Upper lobe of left lung (tissue), 6 donors: ENCODE measurements at regions not wholly inside any gene's neighbourhood (a gene's known extent, or its start where the extent isn't known, plus 50 kb on each side); places are given as distances from the start of the nearest gene placed in this dataset.

ENCODE experiments used
- ATAC-seq, 2 donors: fragments of 200-7000 bp; cut with Tn5 transposase; one replicate each; pipeline ENCODE4 v1.9.1; 2022; ENCODE audit warnings: mild to moderate bottlenecking in 2 of 2, moderate library complexity in 2 of 2; ENCODE audit not compliant: low FRiP score in 2 of 2
- DNase-seq, 2 donors: peaks; one replicate each; pipeline ENCODE4 v3.0.0-alpha.2; 2019 to 2020
- H3K27ac ChIP-seq, 4 donors: fragments of 200-600 bp; sonication (generic); one replicate each; pipeline ENCODE4 v1.5.1; 2016 to 2019
- H3K27me3 ChIP-seq, 4 donors: fragments of 200-600 bp; sonication (generic); one replicate each; pipeline ENCODE4 v1.5.1; 2017 to 2019
- H3K36me3 ChIP-seq, 4 donors: fragments of 200-600 bp; sonication (generic); one replicate each; pipeline ENCODE4 v1.5.1; 2016 to 2019
- H3K4me1 ChIP-seq, 4 donors: fragments of 200-600 bp; sonication (generic); one replicate each; pipeline ENCODE4 v1.5.1; 2018 to 2019
- H3K4me3 ChIP-seq, 4 donors: fragments of 200-600 bp; sonication (generic); one replicate each; pipeline ENCODE4 v1.5.1; 2017 to 2019; ENCODE audit warnings: mild to moderate bottlenecking in 2 of 4, moderate library complexity in 1 of 4
- H3K9me3 ChIP-seq, 4 donors: fragments of 200-600 bp; sonication (generic); one replicate each; pipeline ENCODE4 v1.5.1; 2018 to 2019
- EP300 ChIP-seq, 4 donors: sonication (generic); formaldehyde crosslinking; IDR thresholded peaks; one replicate each; pipeline ENCODE4 v1.5.1; 2017; ENCODE audit warnings: antibody characterized with exemption in 4 of 4, control low read depth in 2 of 4
- POLR2A ChIP-seq, 4 donors: fragments of 450-650 bp; IDR thresholded peaks; one replicate each; pipeline ENCODE4 v1.5.1; 2016 to 2017; ENCODE audit warnings: antibody characterized with exemption in 4 of 4, mild to moderate bottlenecking in 2 of 4
- POLR2AphosphoS5 ChIP-seq, 2 donors: sonication (generic); formaldehyde crosslinking; IDR thresholded peaks; one replicate each; pipeline ENCODE4 v1.5.1; 2017; ENCODE audit warnings: antibody characterized with exemption in 2 of 2
- WGBS, 2 donors: methylation state at CpG; one replicate each; pipeline ENCODE4 v1.1.5; 2017 to 2018; 5-methylcytosine and 5-hydroxymethylcytosine counted together
- TF ChIP-seq, protein P1 (sequence below), 6 experiments: fragments of 450-650 bp in 4 of 6; fragments of 200-600 bp in 2 of 6; sonication (generic) in 2 of 6; IDR thresholded peaks; one replicate each; pipeline ENCODE4 v1.5.1; 2016 to 2019; ENCODE audit warnings: antibody characterized with exemption in 6 of 6
- donor health status: DM: no; HTN: no; CAD: no; lungs with moderate emphysema.
- donor health status: DM: no; HTN: yes; CAD: no; lungs with severe emphysema.

DNA sequence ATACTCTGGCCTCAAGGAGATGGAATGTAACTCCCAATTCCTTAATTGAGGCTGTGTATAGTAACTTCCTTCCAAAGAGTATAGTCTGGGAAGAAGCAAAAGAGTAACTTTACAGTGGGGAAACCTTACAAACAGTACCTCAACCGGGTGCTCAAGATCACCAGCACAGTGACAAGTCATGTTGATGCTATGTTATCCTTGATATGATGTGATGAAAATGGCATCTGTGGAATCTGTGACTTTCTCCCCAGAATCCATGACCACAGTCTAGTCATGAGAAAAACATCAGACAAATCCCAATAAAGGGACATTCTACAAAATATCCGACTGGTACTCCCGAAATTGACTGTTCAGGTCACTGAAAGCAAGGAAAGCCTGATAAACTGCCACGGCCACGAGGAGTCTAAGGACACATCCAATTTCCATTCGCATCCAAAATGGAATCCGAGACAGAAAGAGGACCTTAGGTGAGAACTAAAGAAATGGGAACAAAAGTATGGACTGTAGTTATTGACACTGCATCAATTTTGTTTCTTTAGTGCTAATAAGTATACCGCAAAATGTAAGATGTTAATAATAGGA is 97.3 kb upstream of the FRMD6 start:
- H3K4me3 ChIP-seq: no peak overlapping the region
- H3K27me3 ChIP-seq: no peaks in the 10 kb centered on the region
- no peak for TF ChIP-seq POLR2AphosphoS5 (IDR thresholded peaks at IDR 0.05)
- no peak for TF ChIP-seq POLR2A (IDR thresholded peaks at IDR 0.05)
- TF ChIP-seq, protein P1, sequence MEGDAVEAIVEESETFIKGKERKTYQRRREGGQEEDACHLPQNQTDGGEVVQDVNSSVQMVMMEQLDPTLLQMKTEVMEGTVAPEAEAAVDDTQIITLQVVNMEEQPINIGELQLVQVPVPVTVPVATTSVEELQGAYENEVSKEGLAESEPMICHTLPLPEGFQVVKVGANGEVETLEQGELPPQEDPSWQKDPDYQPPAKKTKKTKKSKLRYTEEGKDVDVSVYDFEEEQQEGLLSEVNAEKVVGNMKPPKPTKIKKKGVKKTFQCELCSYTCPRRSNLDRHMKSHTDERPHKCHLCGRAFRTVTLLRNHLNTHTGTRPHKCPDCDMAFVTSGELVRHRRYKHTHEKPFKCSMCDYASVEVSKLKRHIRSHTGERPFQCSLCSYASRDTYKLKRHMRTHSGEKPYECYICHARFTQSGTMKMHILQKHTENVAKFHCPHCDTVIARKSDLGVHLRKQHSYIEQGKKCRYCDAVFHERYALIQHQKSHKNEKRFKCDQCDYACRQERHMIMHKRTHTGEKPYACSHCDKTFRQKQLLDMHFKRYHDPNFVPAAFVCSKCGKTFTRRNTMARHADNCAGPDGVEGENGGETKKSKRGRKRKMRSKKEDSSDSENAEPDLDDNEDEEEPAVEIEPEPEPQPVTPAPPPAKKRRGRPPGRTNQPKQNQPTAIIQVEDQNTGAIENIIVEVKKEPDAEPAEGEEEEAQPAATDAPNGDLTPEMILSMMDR (IDR thresholded peaks at IDR 0.05): no peak
- TF ChIP-seq EP300 (IDR thresholded peaks at IDR 0.05): no peak
- no peaks in the 10 kb centered on the region for H3K9me3 ChIP-seq
- no peaks in the 10 kb centered on the region for H3K4me1 ChIP-seq
- DNase-seq: no peak
- no peak for ATAC-seq
- no peak overlapping the region for H3K27ac ChIP-seq
- H3K36me3 ChIP-seq: no peaks in the 10 kb centered on the region
- WGBS, 2 donors: 88 to 89% methylated on average over 8 of the region's 8 CpGs

DNA sequence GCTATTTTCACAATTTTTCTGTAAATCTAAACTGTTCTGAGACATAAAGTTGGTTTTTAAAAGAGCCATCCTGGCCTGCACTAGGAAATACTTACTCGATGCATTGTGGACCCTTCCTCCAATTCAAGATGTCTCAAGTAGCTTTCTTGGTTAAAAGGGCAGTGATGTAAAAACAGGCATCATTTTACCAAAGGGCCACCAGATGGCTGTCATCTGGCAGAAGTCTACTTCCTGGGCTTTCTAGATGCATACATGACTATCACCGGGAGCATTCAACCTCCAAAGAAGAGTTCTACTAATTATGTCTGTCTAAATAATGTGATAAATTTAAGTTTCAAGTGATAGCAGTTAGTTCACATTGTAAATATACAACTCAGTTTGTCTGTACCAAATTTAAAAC is 96.8 kb upstream of the FRMD6 start:
- DNase-seq: no peak
- Histone ChIP-seq H3K4me3 (no peak overlapping the region), H3K27ac (no peak overlapping the region), H3K27me3 (no peaks in the 10 kb centered on the region), H3K36me3 (no peaks in the 10 kb centered on the region), H3K4me1 (no peaks in the 10 kb centered on the region), H3K9me3 (no peaks in the 10 kb centered on the region)
- WGBS, 2 donors: 73 to 87% methylated on average over 2 of the region's 2 CpGs
- no peak for ATAC-seq
- TF ChIP-seq, protein P1 (IDR thresholded peaks at IDR 0.05): no peak
- TF ChIP-seq POLR2A (IDR thresholded peaks at IDR 0.05) (no peak), EP300 (IDR thresholded peaks at IDR 0.05) (no peak), POLR2AphosphoS5 (IDR thresholded peaks at IDR 0.05) (no peak)

DNA sequence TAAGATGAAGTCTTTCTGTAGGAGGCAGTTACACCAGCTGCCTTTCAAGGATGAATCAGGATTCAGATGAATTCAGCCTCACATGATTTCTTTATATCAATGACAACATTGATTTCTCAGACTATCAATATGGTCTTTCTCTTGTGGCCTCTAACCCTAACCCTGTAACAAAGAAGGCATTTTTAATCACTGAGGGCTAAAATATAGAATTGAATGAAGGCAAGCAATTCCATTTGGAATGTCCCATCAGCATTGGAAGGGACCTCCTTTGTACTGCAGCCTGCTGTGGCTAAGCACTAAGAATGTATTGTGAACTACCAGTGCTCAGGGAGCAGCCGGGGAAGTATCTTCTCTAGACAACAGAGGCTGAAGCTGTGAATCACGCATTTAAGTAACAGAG is 90.6 kb upstream of the FRMD6 start:
- 93 to 98% methylated on average over 2 of the region's 2 CpGs for WGBS, 2 donors
- TF ChIP-seq EP300 (IDR thresholded peaks at IDR 0.05) (no peak), POLR2A (IDR thresholded peaks at IDR 0.05) (no peak)
- peaks cover 0 to 4% (median 0%) of the 10 kb centered on the region in 4 donors for H3K4me1 ChIP-seq
- H3K9me3 ChIP-seq: no peaks in the 10 kb centered on the region
- H3K27me3 ChIP-seq: no peaks in the 10 kb centered on the region
- ATAC-seq: no peak
- DNase-seq: no peak
- H3K27ac ChIP-seq: no peak overlapping the region
- no peaks in the 10 kb centered on the region for H3K36me3 ChIP-seq
- no peak overlapping the region for H3K4me3 ChIP-seq

DNA sequence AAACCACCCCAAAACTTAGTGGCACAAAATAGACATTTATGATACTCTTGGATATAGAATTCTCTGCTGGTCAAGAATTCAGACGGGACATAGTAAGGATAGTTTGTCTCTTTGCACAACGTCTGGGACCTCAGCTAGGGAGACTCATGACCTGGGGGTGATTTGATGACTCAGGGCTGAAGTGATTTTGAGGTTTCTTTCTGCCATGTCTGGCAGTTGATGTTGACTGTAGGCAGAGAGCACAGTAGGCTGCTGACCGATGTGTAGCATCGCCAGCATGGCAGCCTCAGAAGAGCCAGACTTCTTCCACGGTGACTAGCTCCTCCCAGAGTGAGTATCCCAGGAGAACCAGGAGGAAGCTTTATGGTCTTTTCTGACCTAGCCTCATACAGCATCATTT is 88.9 kb upstream of the FRMD6 start:
- Histone ChIP-seq H3K36me3 (no peaks in the 10 kb centered on the region), H3K4me1 (peaks cover 0 to 4% (median 0%) of the 10 kb centered on the region in 4 donors), H3K27me3 (no peaks in the 10 kb centered on the region), H3K9me3 (no peaks in the 10 kb centered on the region), H3K4me3 (no peak overlapping the region), H3K27ac (no peak overlapping the region)
- WGBS, 2 donors: 90 to 91% methylated on average over 3 to 5 of the region's 5 CpGs
- DNase-seq (no peak), ATAC-seq (no peak)
- TF ChIP-seq EP300 (IDR thresholded peaks at IDR 0.05) (no peak), POLR2A (IDR thresholded peaks at IDR 0.05) (no peak), POLR2AphosphoS5 (IDR thresholded peaks at IDR 0.05) (no peak)
- TF ChIP-seq, protein P1 (IDR thresholded peaks at IDR 0.05): no peak

DNA sequence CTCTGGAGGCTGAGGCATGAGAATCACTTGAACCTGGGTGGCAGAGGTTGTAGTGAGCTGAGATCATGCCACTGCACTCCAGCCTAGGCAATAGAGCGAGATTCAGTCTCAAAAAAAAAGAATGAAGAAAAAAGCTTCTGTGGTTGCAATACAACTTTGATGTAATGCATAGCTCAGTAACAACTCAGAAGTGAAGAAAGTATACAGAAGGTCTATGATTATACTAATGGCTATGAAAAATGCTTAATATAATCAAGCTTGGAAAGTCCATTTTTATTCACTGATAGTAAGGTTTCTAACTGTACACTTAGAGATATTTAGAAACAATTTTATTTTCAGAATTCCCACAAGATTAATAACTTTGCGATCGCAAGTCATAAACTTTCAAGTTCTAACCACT is 88.2 kb upstream of the FRMD6 start:
- ATAC-seq (no peak), DNase-seq (no peak)
- H3K4me3 ChIP-seq: no peak overlapping the region
- TF ChIP-seq POLR2A (IDR thresholded peaks at IDR 0.05) (no peak), POLR2AphosphoS5 (IDR thresholded peaks at IDR 0.05) (no peak), EP300 (IDR thresholded peaks at IDR 0.05) (no peak)
- TF ChIP-seq, protein P1 (IDR thresholded peaks at IDR 0.05): no peak
- no peaks in the 10 kb centered on the region for H3K27me3 ChIP-seq
- no peak overlapping the region for H3K27ac ChIP-seq
- no peaks in the 10 kb centered on the region for H3K9me3 ChIP-seq
- 91 to 92% methylated on average over 3 of the region's 3 CpGs for WGBS, 2 donors
- H3K4me1 ChIP-seq: peaks cover 0 to 4% (median 0%) of the 10 kb centered on the region in 4 donors
- H3K36me3 ChIP-seq: no peaks in the 10 kb centered on the region
